HepG2 (cell line): ENCODE measurements at regions not wholly inside any gene's neighbourhood (a gene's known extent, or its start where the extent isn't known, plus 50 kb on each side); places are given as distances from the start of the nearest gene placed in this dataset.

Experiments used
- ATAC-seq: fragments of 200-7000 bp; cut with Tn5 transposase; 3 replicates; pipeline ENCODE4 v1.9.1; 2020; ENCODE audit warnings: mild to moderate bottlenecking, moderate library complexity
- BruUV-seq: library from RNA; stranded (reverse); fragments of 400-500 nt; replicated peaks from 2 replicates; lab custom pipeline; 2021; lab: Mats Ljungman, UMichigan
- CTCF ChIA-PET: fragments of 300-600 bp; formaldehyde crosslinking; extraction: SDS; loops from one replicate; lab custom pipeline; 2021; ENCODE audit warnings: low total read pairs, inconsistent platforms, low intra/inter-chr PET ratio; lab: Yijun Ruan, JAX
- POLR2A ChIA-PET: fragments of 350-600 bp; sonication (Branson Sonifier 250); formaldehyde crosslinking; loops from one replicate; lab custom pipeline; 2020; ENCODE audit warnings: antibody characterized with exemption, inconsistent platforms; lab: Yijun Ruan, JAX
- DNase-seq: peaks from one replicate; pipeline ENCODE4 v3.0.0-alpha.2; 2015; ENCODE audit warnings: low spot score
- FAIRE-seq: peaks from 3 replicates; lab custom pipeline; 2011; peaks lifted over from hg19 to GRCh38; lab: Jason Lieb, UNC
- H2AFZ ChIP-seq: one replicate; pipeline ENCODE4 v1.6.1; 2011; ENCODE audit warnings: low read length, inconsistent platforms
- H3K27ac ChIP-seq: fragments of 300-600 bp; 3 replicates; pipeline ENCODE4 v1.8.0; 2011; ENCODE audit warnings: mixed run types, mild to moderate bottlenecking, mixed read lengths, low read length, inconsistent platforms; ENCODE audit not compliant: insufficient read depth; ENCODE audit errors: extremely low read length
- H3K27me3 ChIP-seq, 2 experiments: fragments of 200-600 bp in 1 of 2; 2 replicates in 1 of 2; 3 replicates in 1 of 2; pipeline versions ENCODE4 v1.6.0 to v1.8.0; 2011; ENCODE audit warnings: low read length in 2 of 2, mild to moderate bottlenecking in 2 of 2, moderate library complexity in 2 of 2, inconsistent platforms in 1 of 2; ENCODE audit not compliant: insufficient read depth in 2 of 2, control insufficient read depth in 1 of 2
- H3K36me3 ChIP-seq, 2 experiments: fragments of 200-600 bp in 1 of 2; replicated peaks in 1 of 2; 2 replicates in 1 of 2; 3 replicates in 1 of 2; pipeline versions ENCODE4 v1.5.1 to v1.8.0; 2011; ENCODE audit warnings: low read length in 2 of 2, inconsistent platforms in 1 of 2; ENCODE audit not compliant: insufficient read depth in 2 of 2, control insufficient read depth in 1 of 2
- H3K4me1 ChIP-seq: 2 replicates; pipeline ENCODE4 v1.5.1; 2012; ENCODE audit warnings: low read length, inconsistent platforms; ENCODE audit not compliant: insufficient read depth
- H3K4me2 ChIP-seq: 2 replicates; pipeline ENCODE4 v1.6.0; 2011; ENCODE audit warnings: low read depth, low read length, inconsistent platforms
- H3K4me3 ChIP-seq, 3 experiments: fragments of 200-600 bp in 1 of 3; sonication (generic), shearing (Covaris generic) in 1 of 3; replicated peaks in 1 of 3; 2 replicates each; pipeline ENCODE4 v1.5.1; 2011 to 2016; ENCODE audit warnings: low read length in 3 of 3, inconsistent platforms in 2 of 3, low read depth in 2 of 3, mild to moderate bottlenecking in 2 of 3, control low read depth in 1 of 3, mixed read lengths in 1 of 3; ENCODE audit not compliant: insufficient read depth in 1 of 3
- H3K79me2 ChIP-seq: one replicate; pipeline ENCODE4 v1.6.1; 2011; ENCODE audit warnings: low read length, inconsistent platforms; ENCODE audit not compliant: insufficient read depth
- H3K9ac ChIP-seq: 2 replicates; pipeline ENCODE4 v1.6.0; 2011; ENCODE audit warnings: mild to moderate bottlenecking, low read depth, low read length, inconsistent platforms; ENCODE audit not compliant: insufficient read depth
- H3K9me3 ChIP-seq: 2 replicates; pipeline ENCODE4 v1.5.1; 2012; ENCODE audit warnings: mild to moderate bottlenecking, low read length
- H4K20me1 ChIP-seq: 2 replicates; pipeline ENCODE4 v1.6.0; 2011; ENCODE audit warnings: inconsistent platforms, mild to moderate bottlenecking, low read length, moderate library complexity; ENCODE audit not compliant: insufficient read depth
- CREB1 ChIP-seq, 2 experiments: fragments of 450-650 bp in 1 of 2; IDR thresholded peaks; 2 replicates each; pipeline ENCODE4 v1.6.1; 2016 to 2017; ENCODE audit warnings: control low read depth in 1 of 2, mild to moderate bottlenecking in 1 of 2, missing compliant biosample characterization in 1 of 2, missing genetic modification characterization in 1 of 2
- HIVEP1 ChIP-seq: sonication (generic); formaldehyde crosslinking; IDR thresholded peaks from 2 replicates; pipeline ENCODE4 v1.4.0; 2020; ENCODE audit warnings: mild to moderate bottlenecking, missing genetic modification reagents
- MAZ ChIP-seq, 2 experiments: sonication (generic) in 1 of 2; formaldehyde crosslinking in 1 of 2; IDR thresholded peaks; 2 replicates each; pipeline versions ENCODE4 v1.5.0 to v1.6.1; 2012 to 2020; ENCODE audit warnings: low read depth in 2 of 2, mild to moderate bottlenecking in 2 of 2, borderline replicate concordance in 1 of 2, improper control_type of control experiment in 1 of 2, low read length in 1 of 2, missing genetic modification reagents in 1 of 2, moderate library complexity in 1 of 2
- MTF2 ChIP-seq: sonication (generic); formaldehyde crosslinking; IDR thresholded peaks from 2 replicates; pipeline ENCODE4 v1.5.0; 2020; ENCODE audit warnings: missing genetic modification reagents, borderline replicate concordance
- NFIB ChIP-seq: sonication (generic); formaldehyde crosslinking; IDR thresholded peaks from 2 replicates; pipeline ENCODE4 v1.9.0; 2021; ENCODE audit warnings: missing genetic modification reagents, mild to moderate bottlenecking, borderline replicate concordance
- NKX3-1 ChIP-seq: sonication (generic); formaldehyde crosslinking; IDR thresholded peaks from 2 replicates; pipeline ENCODE4 v1.5.0; 2020; ENCODE audit warnings: missing genetic modification reagents
- RFXAP ChIP-seq: sonication (generic); formaldehyde crosslinking; IDR thresholded peaks from 2 replicates; pipeline ENCODE4 v1.4.0; 2020; ENCODE audit warnings: missing genetic modification reagents, borderline replicate concordance
- TCF7L2 ChIP-seq: IDR thresholded peaks from 2 replicates; pipeline ENCODE4 v1.6.1; 2011; ENCODE audit warnings: mild to moderate bottlenecking, low read depth, low read length, moderate library complexity
- ZBTB10 ChIP-seq: sonication (generic); formaldehyde crosslinking; IDR thresholded peaks from 2 replicates; pipeline ENCODE4 v1.4.0; 2020; ENCODE audit warnings: missing genetic modification reagents, borderline replicate concordance
- ZC3H13 ChIP-seq: sonication (generic); formaldehyde crosslinking; IDR thresholded peaks from 2 replicates; pipeline ENCODE4 v1.8.1; 2023; ENCODE audit warnings: mild to moderate bottlenecking, missing genetic modification reagents, moderate library complexity
- ZMAT5 ChIP-seq: sonication (generic); formaldehyde crosslinking; IDR thresholded peaks from 2 replicates; pipeline ENCODE4 v1.5.0; 2020; ENCODE audit warnings: mild to moderate bottlenecking, low read depth, missing genetic modification reagents, borderline replicate concordance
- ZNF124 ChIP-seq: sonication (generic); formaldehyde crosslinking; IDR thresholded peaks from 2 replicates; pipeline ENCODE4 v1.4.0; 2020; ENCODE audit warnings: missing genetic modification reagents
- ZNF335 ChIP-seq: sonication (generic); formaldehyde crosslinking; IDR thresholded peaks from 2 replicates; pipeline ENCODE4 v1.4.0; 2020; ENCODE audit warnings: missing genetic modification reagents
- ZNF430 ChIP-seq: sonication (generic); formaldehyde crosslinking; IDR thresholded peaks from 2 replicates; pipeline ENCODE4 v1.9.0; 2021; ENCODE audit warnings: mild to moderate bottlenecking, missing genetic modification reagents
- ZNF567 ChIP-seq: sonication (generic); formaldehyde crosslinking; IDR thresholded peaks from 2 replicates; pipeline ENCODE4 v1.8.1; 2023; ENCODE audit warnings: mild to moderate bottlenecking, missing genetic modification reagents, borderline replicate concordance
- ZNF609 ChIP-seq: sonication (generic); formaldehyde crosslinking; IDR thresholded peaks from 2 replicates; pipeline ENCODE4 v1.4.0; 2020; ENCODE audit warnings: mild to moderate bottlenecking, missing genetic modification reagents, borderline replicate concordance
- WGBS: methylation state at CpG from one replicate; pipeline ENCODE4 v1.1.6; 2017; ENCODE audit warnings: low lambda C conversion rate; 5-methylcytosine and 5-hydroxymethylcytosine counted together
- in situ Hi-C: cut with HindIII; loops from 2 replicates; pipeline ENCODE4 v1.10.0; 2017; ENCODE audit warnings: low pct_unique_long_range_greater_than_20kb; ENCODE audit not compliant: extremely low pct_ligation_motif_present
- intact Hi-C: fragments of 100-400 bp; cut with micrococcal nuclease; formaldehyde crosslinking; loops from one replicate; pipeline ENCODE4 v1.10.0; 2022; ENCODE audit not compliant: unreplicated experiment

GRCh38 chr6:89025633-89026032 lies 54.9 kb upstream of the PNRC1 start:
- H3K4me3 ChIP-seq, result no peak overlapping the region
- no peak overlapping the region for H2AFZ ChIP-seq
- H3K9ac ChIP-seq, result no peak overlapping the region
- FAIRE-seq, result no peak
- intact Hi-C loops (no loop called here), in situ Hi-C loops (no loop called here)
- BruUV-seq, result no TSS peak
- 46% methylated on average over 2 of the region's 3 CpGs for WGBS
- H3K27me3 ChIP-seq, result no peaks in the 10 kb centered on the region
- TF ChIP-seq ZMAT5 (CRISPR knock-in tag), result no peak
- no peak for TF ChIP-seq ZNF609 (CRISPR knock-in tag)
- no peak for TF ChIP-seq MAZ (IDR thresholded peaks at IDR 0.05; ENCODE audit: borderline replicate concordance, low read depth, low read length)
- TF ChIP-seq MAZ (CRISPR knock-in tag; IDR thresholded peaks at IDR 0.05; ENCODE audit: low read depth), result no peak
- TF ChIP-seq ZC3H13 (CRISPR knock-in tag), result no peak
- no peak for TF ChIP-seq RFXAP (CRISPR knock-in tag)
- TF ChIP-seq NFIB (CRISPR knock-in tag), result no peak
- TF ChIP-seq ZBTB10 (CRISPR knock-in tag), result no peak
- no peak for TF ChIP-seq ZNF430
- TF ChIP-seq NKX3-1 (CRISPR knock-in tag), result no peak
- TF ChIP-seq MTF2 (CRISPR knock-in tag), result no peak
- TF ChIP-seq ZNF335 (CRISPR knock-in tag), result no peak
- TF ChIP-seq ZNF567 (CRISPR knock-in tag), result no peak
- TF ChIP-seq TCF7L2, result no peak
- no peak for TF ChIP-seq ZNF124
- TF ChIP-seq CREB1 (IDR thresholded peaks at IDR 0.05), result no peak
- no peak for TF ChIP-seq CREB1 (CRISPR knock-in tag; IDR thresholded peaks at IDR 0.05)
- TF ChIP-seq HIVEP1 (CRISPR knock-in tag), result no peak
- H3K4me2 ChIP-seq, result no peak overlapping the region
- peaks cover 7% of the 10 kb centered on the region; the same call in 1 of the 2 replicates for H3K4me1 ChIP-seq
- no peaks in the 10 kb centered on the region for H3K36me3 ChIP-seq
- CTCF ChIA-PET, result no interaction called here
- no peak for DNase-seq
- H3K79me2 ChIP-seq, result no peaks in the 10 kb centered on the region
- POLR2A ChIA-PET, result interaction anchor here (1.0 kb wide), 1 partner anchor 46 kb away, joined by 3 read pairs; no protein-coding TSS in a partner anchor
- no peak for ATAC-seq
- no peaks in the 10 kb centered on the region for H4K20me1 ChIP-seq
- no peak overlapping the region for H3K27ac ChIP-seq
- H3K9me3 ChIP-seq, result no peaks in the 10 kb centered on the region
